EH (cell line): ENCODE measurements at regions not wholly inside any gene's neighbourhood (a gene's known extent, or its start where the extent isn't known, plus 50 kb on each side); places are given as distances from the start of the nearest gene placed in this dataset.
"Not testable (repeated sequence)": the region's sequence is repeated elsewhere in the genome, so short reads cannot be mapped to it uniquely, and the experiment has no call there.

ENCODE experiments used
- DNase-seq: peaks from one replicate; pipeline ENCODE4 v3.0.0-alpha.2; 2015; ENCODE audit warnings: low read depth

- DNase-seq = no peak
Observed at GRCh38 chr3:106078635-106079034, 209.8 kb upstream of the CBLB start.

DNA sequence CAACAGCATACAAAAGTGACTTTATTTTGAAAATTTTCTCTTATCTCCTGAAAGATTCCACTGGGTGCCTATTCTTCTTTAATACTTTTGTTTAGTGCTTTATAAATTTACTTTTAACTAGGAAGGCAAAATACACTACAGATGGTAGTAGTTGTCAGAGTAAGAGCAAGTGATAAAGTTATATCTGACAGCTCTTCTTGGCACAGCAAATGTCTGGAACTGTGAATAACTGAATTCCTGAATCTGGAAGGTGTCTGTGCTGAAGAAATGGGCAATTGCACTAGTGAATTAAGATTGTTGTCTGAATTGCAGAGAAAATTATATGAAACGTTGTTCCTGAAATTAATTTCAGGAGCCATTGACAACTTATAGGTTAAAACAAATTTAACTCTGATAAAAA lies 213.8 kb upstream of the CBLB start:
- DNase-seq = no peak

- no peak for DNase-seq
Observed at GRCh38 chr3:106083207-106083606, 214.4 kb upstream of the CBLB start.

DNA sequence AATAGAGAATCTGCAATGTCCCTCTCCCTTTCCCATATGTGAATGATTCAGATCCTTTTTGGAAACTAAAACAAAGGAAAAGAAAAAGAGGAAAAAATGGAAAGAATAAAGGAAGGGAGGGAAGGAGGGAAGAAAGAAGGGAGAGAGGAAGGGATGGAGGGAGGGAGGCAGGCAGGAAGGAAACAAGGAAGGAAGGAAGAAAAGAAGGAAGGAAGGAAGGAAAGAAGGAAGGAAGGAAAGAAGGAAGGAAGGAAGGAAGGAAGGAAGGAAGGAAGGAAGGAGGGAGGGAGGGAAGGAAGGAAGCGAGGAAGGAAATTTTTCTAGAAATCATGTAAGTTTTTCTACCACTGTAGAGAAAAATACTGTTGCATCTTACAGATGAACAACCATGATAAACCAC lies 215.0 kb upstream of the CBLB start:
- DNase-seq = no peak

DNA sequence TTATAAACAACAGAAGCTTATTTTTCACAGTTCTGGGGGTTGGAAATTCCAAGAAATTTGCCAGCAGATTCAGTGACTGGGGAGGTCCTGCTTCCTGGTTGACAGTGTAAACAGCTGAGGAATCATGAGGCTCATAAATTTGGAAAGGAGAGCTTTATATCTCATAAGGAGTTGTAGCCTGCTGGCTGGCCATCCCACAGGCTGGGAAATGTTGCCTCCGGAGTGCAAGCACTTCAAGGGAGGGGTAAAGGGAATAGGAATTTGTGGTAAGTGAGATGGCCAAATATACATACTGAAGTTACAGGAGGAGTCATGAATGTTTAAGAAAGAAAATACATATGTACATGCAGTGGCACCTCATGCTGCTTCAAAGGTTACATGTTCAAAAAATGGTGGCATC lies 217.2 kb upstream of the CBLB start:
- peak; percentile 37 for DNase-seq

GRCh38 chr3:106086636-106087035 lies 217.8 kb upstream of the CBLB start:
- DNase-seq = no peak

- no peak for DNase-seq
Observed at GRCh38 chr3:106088304-106088703, 219.5 kb upstream of the CBLB start.

GRCh38 chr3:106088899-106089298 lies 220.1 kb upstream of the CBLB start:
- DNase-seq = no peak

DNA sequence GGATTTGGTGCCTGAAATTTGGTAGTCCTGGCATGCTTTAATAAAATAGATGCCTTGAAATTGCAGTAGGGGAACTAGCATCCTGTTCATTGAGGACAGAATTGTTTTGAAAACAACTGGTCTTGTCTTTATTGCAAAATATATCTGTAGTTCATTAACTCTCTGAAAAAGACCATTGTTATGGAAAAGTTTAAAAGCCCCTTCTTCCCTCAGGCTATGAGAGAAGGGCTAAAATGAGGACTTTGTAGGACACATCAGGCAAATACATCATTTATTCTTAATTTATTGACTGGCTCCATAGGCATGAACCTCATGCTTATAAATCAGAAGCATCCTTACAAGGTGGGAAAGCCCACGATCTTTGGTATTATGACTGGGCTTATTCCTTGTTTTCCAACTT lies 221.0 kb upstream of the CBLB start:
- no peak for DNase-seq

DNA sequence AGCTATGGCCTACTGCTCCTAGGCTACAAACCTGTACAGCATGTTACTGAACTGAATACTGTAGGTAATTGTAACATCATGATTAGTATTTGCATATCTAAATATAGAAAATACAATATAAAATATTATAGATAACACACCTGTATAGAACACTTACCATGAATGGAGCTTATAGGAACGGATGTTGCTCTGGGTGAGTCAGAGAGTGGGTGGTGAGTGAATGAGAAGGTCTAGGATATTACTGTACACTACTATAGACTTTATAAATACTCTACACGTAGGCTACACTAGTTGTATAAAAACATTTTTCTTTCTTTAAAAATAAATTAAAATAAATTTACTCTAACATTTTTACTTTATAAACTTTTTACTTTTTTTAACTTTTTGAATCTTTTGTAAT lies 224.0 kb upstream of the CBLB start:
- DNase-seq = no peak

GRCh38 chr3:106093616-106094015 lies 224.8 kb upstream of the CBLB start:
- no peak for DNase-seq

DNA sequence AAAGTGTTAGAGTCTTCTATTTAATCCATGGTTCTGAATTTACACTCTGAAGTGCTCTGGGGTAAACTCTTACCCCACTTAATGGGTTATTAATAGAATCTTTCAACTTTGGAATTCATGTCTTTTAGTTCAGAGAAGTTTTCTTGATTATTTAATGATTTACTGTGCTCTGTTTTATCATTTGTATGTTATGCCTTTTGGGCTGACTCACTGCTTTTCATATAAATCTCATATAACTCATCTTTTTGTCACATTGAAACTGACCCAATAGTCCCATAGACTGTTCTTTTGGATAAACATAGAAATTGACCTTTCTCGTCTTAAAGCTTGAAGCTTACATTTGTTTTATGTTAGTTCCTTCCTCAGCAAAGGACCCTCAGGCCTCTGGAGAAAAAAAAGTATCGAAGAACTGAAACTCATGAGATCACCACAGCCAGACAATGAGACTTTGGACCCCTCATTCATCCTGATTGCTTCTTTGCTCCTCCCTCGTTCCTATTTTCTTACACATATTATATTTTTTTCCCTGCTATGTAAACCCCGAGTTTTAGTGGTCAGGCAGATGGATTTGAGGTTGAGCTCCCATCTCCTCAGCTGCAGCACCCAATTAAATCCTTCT lies 229.1 kb upstream of the CBLB start:
- DNase-seq = peak; percentile 65

DNA sequence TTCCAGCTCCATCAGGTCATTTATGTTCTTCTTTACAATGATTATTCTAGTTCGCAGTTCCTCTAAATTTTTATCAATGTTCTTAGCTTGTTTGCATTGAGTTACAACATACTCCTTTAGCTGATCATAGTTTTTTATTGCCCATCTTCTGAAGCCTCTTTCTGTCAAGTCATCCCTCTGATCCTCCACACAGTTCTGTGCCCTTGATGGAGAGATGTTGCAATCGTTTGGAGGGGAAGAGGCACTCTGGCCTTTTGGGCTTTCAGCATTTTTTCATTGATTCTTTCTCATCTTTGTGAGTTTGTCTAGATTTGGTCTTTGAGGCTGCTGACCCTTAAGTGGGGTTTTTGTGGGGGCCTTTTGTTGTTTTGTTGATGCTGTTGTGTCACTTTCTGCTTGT lies 234.6 kb upstream of the CBLB start:
- DNase-seq = no peak

DNA sequence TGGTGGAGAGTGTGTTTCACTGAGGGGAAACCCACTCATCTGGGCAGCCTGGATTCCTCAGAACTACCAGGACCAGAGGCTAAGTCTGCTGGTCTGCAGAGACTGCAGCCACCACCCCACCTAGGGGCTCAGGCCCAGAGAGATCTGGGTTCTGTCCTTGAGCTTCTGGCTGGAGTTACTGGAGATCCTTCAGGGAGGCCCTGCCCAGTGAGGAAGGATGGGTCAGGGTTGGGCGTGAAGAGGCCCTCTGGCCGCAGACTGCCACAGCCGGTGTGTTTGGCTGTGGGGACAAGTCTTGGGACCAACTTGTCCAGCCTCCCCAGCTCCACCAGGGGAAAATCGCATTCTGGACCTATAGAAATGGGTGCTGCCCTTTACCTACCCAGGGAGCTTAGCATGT lies 235.3 kb upstream of the CBLB start:
- no peak for DNase-seq

GRCh38 chr3:106108925-106109324 lies 240.1 kb upstream of the CBLB start:
- no peak for DNase-seq

DNA sequence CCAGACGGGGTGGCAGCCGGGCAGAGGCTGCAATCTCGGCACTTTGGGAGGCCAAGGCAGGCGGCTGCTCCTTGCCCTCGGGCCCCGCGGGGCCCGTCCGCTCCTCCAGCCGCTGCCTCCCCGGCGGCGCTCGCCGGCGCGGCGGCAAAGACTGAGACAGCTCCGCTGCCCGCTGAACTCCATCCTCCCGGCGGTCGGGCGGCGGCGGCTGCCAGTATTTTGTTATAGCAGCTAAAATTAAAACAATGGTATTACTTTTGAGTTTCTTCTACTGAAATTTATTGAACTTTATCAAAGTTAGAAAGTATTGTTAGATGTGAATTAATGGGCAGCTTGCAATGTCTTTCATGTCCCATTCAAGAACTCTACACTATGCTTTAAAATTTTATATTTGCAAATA lies 243.7 kb upstream of the CBLB start:
- DNase-seq = not testable (repeated sequence)

GRCh38 chr3:106113747-106114146 lies 244.9 kb upstream of the CBLB start:
- DNase-seq = no peak

DNA sequence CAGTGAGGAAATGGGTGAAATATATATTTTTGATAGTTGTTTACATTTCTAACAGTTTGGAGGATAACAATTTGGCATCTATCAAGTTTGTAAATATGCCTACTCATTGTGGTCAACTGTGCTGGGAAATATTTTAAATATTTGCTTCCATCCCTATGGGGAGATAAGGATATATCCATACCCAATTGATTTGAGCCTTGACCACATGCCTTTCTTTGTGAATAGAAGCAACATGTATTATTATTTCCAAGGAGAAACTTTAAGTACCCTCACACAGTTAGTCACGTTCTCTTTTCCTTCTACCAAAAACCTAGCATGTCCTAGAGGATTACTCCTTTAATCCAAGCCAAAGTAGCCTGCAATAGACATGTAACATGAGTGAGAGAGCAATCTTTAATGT lies 245.4 kb upstream of the CBLB start:
- peak; percentile 64 for DNase-seq

DNA sequence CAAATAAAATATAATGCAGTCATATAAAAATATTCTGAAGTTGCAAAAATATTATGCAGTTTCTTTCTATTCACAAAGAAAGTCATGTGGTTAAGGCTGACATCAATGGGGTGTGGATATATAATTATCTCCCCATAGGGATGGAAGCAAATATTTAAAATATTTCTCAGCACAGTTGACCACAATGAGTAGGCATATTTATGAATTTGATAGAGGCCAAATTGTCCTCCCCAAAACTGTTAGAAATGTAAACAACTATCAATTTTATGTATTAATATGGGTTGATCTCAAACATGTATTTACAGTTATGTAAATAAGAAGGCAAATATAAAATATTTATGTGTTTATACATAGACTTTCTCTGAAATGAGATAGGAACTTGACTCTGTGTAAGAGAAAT lies 246.0 kb upstream of the CBLB start:
- DNase-seq = peak; percentile 75

DNA sequence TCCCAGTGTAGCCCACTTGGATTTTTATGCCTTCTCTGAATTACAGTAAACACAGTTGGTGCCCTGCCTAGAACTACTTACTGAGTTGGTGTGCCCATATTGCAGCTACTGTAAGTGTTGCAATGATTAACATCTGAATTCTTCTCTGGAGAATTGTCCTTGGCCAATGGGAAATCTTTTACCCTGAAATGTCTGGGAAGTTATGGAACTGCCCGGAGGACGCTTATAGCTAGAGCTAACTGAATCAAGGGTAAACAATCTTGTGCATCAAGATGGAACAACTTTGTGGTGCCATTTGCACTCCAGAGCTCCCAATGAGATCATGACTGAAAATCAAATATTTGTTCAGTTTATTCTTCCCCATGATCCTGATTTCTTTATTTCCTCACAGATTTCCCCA lies 246.7 kb upstream of the CBLB start:
- no peak for DNase-seq

DNA sequence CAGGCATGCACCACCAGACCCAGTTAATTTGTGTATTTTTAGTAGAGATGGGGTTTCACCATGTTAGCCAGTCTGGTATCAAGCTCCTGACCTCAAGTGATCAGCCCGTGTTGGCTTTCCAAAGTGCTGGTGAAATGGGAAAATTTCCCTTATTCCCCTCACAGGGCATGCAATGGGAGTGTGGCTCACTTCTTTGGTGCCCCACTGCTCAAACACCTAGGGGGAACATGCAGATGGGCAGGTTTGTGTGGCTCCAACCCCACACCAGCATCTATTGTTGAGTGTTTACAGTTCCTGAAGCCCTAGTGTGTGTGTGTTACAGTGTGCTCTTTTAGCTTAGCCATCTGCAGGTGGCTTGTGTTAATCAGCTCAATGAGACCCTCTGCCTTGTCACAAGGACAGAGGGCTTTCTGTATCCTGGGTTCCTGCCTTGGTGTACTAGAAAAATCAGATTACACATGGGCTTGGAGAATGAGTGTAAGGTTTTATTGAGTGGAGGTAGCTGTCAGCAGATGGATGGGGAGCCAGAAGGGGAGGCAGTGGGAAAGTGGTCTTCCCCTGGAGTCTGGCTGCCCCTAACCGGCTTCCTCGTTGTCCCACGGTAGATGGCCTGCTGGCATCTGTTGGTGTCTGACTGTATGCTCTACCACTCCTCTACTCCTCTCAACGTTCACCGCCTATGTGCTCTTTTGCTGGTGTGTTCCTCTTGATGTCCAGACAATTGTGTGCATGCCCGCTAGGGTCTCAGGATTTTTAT lies 248.1 kb upstream of the CBLB start:
- DNase-seq = no peak

GRCh38 chr3:106117490-106117858 lies 248.7 kb upstream of the CBLB start:
- DNase-seq = no peak

DNA sequence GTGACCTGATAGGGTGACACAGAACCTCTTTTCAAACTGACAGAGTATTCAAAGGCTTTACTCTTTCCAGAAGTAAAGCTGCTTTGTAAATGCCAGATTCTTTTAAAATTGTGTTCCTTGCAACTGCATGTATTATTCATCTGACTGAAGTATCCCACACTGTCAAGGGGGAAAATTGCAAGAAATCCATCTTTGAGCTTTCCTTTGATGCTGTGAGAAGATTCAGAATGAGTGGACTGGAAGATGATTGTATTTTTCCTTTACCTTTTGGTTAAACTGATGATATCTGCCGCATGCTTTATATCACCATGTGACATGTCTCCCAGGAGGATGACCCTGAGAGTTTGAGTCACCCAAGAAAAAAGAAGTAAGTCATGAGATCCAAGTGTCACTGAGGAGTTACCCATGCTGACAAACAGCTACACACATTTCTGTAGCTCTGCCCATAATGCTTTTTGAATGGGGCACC lies 250.8 kb upstream of the CBLB start:
- DNase-seq = peak; percentile 72

GRCh38 chr3:106120356-106120755 lies 251.5 kb upstream of the CBLB start:
- DNase-seq = peak; percentile 77
